ENCODE measurements at regions not wholly inside any gene's neighbourhood (a gene's known extent, or its start where the extent isn't known, plus 50 kb on each side); places are given as distances from the start of the nearest gene placed in this dataset.

DNA sequence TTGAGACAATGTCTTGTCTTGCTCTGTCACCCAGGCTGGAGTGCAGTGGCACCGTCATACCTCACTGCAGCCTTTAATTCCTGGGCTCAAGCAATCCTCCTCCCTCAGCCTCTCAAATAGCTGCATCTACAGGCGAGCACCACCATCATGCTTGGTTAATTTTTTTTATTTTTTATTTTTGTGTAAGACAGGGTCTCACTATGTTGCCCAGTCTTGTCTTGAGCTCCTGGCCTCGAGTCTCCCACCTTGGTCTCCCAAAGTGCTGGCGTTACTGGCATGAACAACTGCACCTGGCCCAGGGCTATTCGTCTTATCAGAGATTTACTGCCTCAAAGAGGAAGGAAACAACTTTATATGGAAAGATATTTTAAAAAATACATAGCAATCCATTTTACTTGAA is 102.8 kb upstream of the NUPR2 start:
- no peak for DNase-seq (ENCODE audit: low spot score)

DNA sequence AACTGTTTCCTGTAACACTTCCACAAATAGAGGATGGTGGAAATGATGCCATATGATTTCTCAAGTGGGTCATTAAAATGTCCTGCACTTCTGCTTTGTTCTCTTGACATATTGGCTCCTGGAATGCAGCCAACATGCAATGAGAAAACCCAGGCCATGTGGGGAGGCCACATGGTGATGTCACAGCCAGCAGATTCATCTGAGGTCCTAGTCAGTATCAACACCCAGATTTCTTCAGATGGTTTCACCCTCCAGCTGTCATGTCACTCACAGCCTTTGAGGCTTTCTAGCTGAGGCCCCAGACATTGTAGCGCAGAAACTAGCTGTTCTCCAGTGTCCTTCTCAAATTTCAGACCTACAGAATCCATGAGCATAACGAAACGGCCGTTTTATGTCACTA is 102.3 kb upstream of the NUPR2 start:
- no peak for DNase-seq (ENCODE audit: low spot score)

DNA sequence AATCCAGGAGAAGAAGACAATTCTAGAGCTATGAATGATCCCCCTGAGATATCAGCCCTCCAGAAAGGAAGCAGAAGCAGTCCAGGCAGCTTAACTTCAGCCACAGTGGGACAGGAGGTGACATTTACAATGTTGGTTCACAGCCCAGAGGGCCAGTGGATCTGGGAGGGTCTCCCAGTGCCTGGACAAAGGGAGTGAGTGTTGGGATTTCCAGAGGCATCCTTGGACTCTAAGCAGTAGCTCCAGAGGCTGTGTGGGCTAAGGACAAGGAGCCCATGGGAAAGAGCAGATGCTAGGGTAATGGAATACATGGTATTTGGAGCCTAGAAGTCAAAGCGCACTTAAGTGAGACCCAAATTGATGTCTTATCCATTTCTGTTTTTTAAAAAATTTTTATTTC is 97.4 kb upstream of the NUPR2 start:
- no peak for DNase-seq (ENCODE audit: low spot score)

DNA sequence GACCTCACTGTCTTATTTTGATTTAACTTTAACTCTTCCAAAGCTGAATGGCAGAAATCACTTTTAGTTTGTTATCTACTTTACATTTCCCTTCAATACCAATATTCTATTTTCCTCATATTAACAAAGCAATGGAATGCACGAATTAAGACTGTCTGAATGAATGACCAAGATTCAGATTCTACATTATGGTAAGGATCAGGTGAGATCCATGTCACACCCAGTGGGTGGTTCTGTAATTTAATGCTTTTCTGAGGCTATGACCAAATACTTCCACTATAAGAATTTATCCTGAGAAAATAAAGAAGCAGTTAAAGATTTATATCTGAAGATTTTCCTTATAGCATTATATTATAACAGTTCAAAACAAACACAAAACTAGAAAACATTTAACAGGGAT is 90.2 kb upstream of the NUPR2 start:
- DNase-seq (ENCODE audit: low spot score): no peak

DNA sequence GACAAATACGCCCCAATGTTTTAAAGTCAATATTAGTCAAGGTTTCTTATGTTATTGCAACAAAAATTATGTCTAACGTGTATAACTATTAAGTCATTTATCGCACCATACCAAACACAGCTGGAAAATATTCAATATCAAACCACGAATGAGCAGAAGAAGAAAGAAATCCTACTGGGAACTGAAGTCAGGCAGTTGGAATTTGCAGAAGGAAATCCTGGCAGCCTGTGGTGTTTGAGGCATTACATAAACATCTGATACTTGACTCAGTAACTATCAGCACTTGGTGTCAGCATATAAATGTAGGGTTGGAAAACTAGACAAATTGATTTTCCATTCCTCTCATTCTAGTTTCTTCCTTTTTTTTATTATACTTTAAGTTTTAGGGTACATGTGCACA is 83.4 kb upstream of the NUPR2 start:
- peak; percentile 6 for DNase-seq (ENCODE audit: low spot score)

DNA sequence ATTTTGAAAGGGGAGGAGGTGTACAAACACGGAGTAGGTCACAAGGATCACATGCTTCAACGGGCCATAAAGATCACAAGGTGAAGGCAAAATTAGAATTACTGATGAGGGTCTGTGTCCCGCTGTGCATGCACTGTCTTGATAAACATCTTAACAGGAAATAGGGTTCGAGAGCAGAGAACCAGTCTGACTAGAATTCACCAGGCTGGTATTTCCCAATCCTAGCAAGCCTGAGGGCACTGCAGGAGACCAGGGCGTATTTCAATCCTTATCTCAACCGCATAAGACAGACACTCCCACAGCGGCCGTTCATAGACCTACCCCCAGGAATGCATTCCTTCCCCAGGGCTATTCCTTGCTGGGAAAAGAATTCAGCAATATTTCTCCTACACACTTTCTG is 80.0 kb upstream of the NUPR2 start:
- peak; percentile 16 for DNase-seq (ENCODE audit: low spot score)

DNA sequence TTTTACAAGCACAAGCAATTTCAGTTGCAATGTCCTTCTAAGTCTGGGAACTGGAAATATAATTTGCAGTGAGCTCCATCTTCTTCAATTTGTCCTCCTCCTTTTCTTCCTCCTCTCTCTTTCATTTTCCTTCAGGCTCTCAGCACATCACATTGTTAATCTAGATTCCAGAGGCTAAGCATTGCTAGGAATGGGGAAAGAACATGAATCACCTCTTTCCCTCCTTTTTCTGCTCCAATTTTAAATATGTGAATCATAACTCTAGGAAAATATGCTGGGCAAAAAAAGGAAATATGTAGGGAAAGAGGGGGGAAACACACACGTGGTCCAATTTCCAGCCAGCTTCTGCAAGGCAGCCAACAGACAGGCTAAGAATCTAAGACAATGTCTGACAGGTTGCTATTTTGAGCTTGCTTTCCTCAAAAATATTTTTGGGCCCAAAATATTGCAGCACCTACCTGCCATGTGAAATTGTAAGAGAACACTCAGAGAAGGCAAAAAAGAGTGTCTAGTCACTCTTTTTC is 72.7 kb upstream of the NUPR2 start:
- DNase-seq (ENCODE audit: low spot score): no peak

DNA sequence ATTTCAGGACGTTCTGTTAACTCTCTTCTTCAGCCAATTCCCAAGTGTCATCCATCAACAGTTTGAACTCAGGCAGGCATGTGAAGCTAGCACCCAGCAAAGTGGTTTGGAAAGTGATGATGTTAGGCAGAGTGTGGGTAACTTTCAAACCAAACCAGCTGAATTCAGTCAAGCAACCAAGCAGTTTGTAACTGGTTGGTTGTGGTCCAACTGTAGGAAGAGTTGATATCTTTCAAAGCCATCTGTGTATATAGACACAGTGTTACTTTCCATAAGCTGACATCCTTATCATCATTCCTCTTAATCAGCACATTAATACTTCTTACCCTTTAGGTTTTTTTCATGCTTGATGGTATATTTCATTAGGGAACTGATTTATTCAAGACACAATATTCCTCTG is 72.2 kb upstream of the NUPR2 start:
- no peak for DNase-seq (ENCODE audit: low spot score)

DNA sequence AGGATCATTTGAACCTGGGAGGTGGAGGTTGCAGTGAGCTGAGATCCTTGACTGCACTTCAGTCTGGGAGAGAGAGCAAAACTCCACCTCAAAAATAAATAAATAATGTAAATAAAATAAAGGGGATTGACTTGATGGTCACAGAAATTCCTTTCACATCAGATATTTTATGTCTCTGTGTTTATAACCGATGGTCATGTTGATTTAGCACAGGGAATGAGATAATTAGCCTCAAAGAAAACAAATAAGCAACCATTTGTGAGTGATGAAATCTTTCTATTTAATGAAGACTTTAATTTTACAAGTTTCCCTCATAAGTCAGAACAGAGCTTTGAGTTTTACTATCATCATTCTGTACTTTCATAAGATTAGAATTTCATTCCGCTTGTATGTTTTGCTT is 64.8 kb upstream of the NUPR2 start:
- DNase-seq (ENCODE audit: low spot score): no peak

DNA sequence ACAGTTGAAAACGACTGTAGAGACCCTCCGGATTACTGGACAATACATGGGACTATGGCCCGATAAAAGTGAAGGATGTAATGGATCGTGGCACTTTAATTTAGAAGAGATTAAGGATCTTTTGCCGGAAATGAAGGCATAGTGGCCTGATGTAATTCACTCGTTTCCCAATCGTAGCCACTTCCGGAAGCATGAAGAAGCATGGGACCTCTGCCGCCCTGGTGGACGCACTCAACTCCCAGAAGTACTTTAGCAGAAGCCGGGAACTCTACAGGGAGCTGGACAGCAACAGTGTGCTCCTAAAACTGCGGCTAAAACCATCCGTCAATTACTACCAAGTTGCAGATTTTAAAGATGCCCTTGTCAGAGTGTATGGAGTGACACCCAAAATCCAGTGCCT is 59.6 kb upstream of the NUPR2 start:
- peak; percentile 3 for DNase-seq (ENCODE audit: low spot score)

DNA sequence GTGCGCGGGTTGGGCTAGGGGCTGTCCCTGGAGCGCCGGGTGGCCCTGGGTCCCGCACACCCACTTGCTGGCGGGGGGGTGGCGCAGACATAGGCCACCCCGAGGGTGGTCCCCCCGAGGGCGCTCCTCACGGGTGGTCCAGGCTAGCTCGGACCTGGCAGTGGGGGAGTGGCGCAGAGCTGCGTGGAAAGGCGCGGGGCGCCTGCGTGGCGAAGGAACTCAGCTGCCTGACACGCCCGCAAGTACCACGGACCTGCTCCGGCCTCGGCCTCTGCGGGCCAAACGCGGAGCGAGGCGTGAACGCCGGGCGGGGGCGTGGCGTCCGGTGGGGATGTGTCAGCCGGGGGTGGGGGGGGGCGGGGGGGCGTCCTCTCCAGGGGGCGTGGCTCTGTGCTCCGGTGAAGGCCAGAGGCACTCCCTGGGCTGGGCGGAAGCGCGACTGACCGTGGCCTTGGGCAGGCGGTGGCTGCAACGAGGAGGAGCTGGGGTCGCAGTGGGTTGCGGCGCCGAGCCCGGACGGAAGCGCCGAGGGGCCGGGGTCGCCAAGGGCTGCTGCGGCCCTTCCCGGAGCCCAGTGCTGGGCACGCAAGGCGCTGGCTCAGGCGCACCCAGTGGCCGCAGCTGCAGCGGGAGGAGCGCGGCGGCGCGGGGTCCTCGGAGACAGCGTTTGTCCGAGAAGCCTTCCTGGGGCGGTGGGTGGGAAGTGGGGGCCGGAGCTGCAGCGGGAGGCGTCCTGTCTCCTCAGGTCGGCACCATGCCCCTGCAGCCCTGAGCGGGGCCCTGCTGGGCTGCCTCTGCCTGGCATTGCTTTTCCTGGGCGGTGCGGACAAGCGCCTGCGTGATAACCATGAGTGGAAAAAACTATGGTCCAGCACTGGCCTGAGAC is 58.9 kb upstream of the NUPR2 start:
- peak; percentile 24 for DNase-seq (ENCODE audit: low spot score)

DNA sequence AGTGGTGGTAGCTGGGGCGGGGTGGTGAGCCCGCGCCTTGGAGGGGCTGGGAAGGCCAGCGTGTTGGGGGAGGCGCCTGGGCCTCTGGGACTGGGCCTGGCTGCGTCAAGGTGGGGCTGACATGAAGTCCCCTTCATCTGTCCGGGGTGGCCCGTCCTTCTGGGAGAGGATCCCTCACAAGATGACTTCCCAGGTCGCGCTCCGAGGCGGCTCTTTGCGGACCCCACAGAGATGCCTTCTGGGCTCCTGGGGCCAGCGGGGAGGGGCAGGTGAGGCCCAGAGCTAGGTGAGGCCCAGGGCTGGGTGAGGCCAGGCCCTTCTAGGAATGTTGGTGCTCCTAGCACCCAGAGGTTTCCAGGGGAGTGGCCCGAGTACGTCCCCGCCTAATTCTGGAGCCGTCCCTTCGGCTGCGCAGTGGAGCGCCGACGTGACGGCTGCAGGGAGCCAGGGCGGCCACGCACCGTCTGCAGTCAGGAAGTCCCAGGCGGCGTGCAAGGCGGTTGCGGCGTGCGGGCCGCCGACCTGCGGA is 58.2 kb upstream of the NUPR2 start:
- DNase-seq (ENCODE audit: low spot score): no peak

Data from kidney tubule cell (primary cell).